GM19463 (cell line): ENCODE measurements at regions not wholly inside any gene's neighbourhood (a gene's known extent, or its start where the extent isn't known, plus 50 kb on each side); places are given as distances from the start of the nearest gene placed in this dataset.

ENCODE experiments used
- ATAC-seq: cut with Tn5 transposase; IDR thresholded peaks from one replicate; pipeline ENCODE4 v1.9.1; 2021; ENCODE audit warnings: mild to moderate bottlenecking, moderate library complexity; ENCODE audit not compliant: unreplicated experiment

GRCh38 chr13:90968166-90968904 is 379.2 kb upstream of the MIR17HG start:
- no peak for ATAC-seq

GRCh38 chr13:90974249-90974975 is 373.1 kb upstream of the MIR17HG start:
- no peak for ATAC-seq

- ATAC-seq: no peak
Measured at GRCh38 chr13:90979059-90979458, 368.4 kb upstream of the MIR17HG start.

GRCh38 chr13:90984756-90985155 is 362.7 kb upstream of the MIR17HG start:
- no peak for ATAC-seq

- no peak for ATAC-seq
Measured at GRCh38 chr13:90995001-90995400, 352.5 kb upstream of the MIR17HG start.

- ATAC-seq: no peak
Measured at GRCh38 chr13:90995614-90996013, 351.9 kb upstream of the MIR17HG start.

GRCh38 chr13:90997951-90998350 is 349.5 kb upstream of the MIR17HG start:
- no peak for ATAC-seq

- ATAC-seq: no peak
Measured at GRCh38 chr13:90999401-90999800, 348.1 kb upstream of the MIR17HG start.

- ATAC-seq: no peak
Measured at GRCh38 chr13:91001371-91001770, 346.1 kb upstream of the MIR17HG start.

- no peak for ATAC-seq
Measured at GRCh38 chr13:91014696-91015095, 332.8 kb upstream of the MIR17HG start.

- peak; percentile 99 for ATAC-seq
Measured at GRCh38 chr13:91017031-91017668, 330.3 kb upstream of the MIR17HG start.

GRCh38 chr13:91017669-91018053 is 329.8 kb upstream of the MIR17HG start:
- ATAC-seq: no peak

GRCh38 chr13:91020461-91021034 is 326.9 kb upstream of the MIR17HG start:
- no peak for ATAC-seq

- ATAC-seq: no peak
Measured at GRCh38 chr13:91024157-91024792, 323.2 kb upstream of the MIR17HG start.

GRCh38 chr13:91025442-91025841 is 322.0 kb upstream of the MIR17HG start:
- no peak for ATAC-seq

GRCh38 chr13:91031508-91031907 is 316.0 kb upstream of the MIR17HG start:
- ATAC-seq: no peak

- no peak for ATAC-seq
Measured at GRCh38 chr13:91032104-91032503, 315.4 kb upstream of the MIR17HG start.

- ATAC-seq: no peak
Measured at GRCh38 chr13:91036886-91037285, 310.6 kb upstream of the MIR17HG start.

- no peak for ATAC-seq
Measured at GRCh38 chr13:91042870-91043269, 304.6 kb upstream of the MIR17HG start.

- ATAC-seq: no peak
Measured at GRCh38 chr13:91045351-91046034, 302.0 kb upstream of the MIR17HG start.
